ENCODE measurements at regions not wholly inside any gene's neighbourhood (a gene's known extent, or its start where the extent isn't known, plus 50 kb on each side); places are given as distances from the start of the nearest gene placed in this dataset.

- no peak for DNase-seq (ENCODE audit: low spot score in 2 of 2)
- no peak for FAIRE-seq
These were observed 50.6 kb upstream of the YWHAQ start for GRCh38 chr2:9681427-9681817.

GRCh38 chr2:9685637-9686036, 54.8 kb upstream of the YWHAQ start:
- no peak for FAIRE-seq
- DNase-seq (ENCODE audit: low spot score in 2 of 2) = no peak

GRCh38 chr2:9686061-9686460, 55.3 kb upstream of the YWHAQ start:
- DNase-seq (ENCODE audit: low spot score in 2 of 2) (no peak), FAIRE-seq (no peak)

GRCh38 chr2:9690252-9690651, 59.5 kb upstream of the YWHAQ start:
- DNase-seq (ENCODE audit: low spot score in 2 of 2) (no peak), FAIRE-seq (no peak)

GRCh38 chr2:9690716-9691498, 60.1 kb upstream of the YWHAQ start:
- FAIRE-seq (no peak), DNase-seq (ENCODE audit: low spot score in 2 of 2) (no peak)

- no peak for DNase-seq (ENCODE audit: low spot score in 2 of 2)
- FAIRE-seq = no peak
These were observed 61.8 kb upstream of the YWHAQ start for GRCh38 chr2:9692456-9693195.

- FAIRE-seq = no peak
- peak in 1 of 2 donors; percentile 33 for DNase-seq (ENCODE audit: low spot score in 2 of 2)
These were observed 62.3 kb upstream of the YWHAQ start for GRCh38 chr2:9693196-9693491.

- FAIRE-seq = no peak
- no peak for DNase-seq (ENCODE audit: low spot score in 2 of 2)
These were observed 62.8 kb upstream of the YWHAQ start for GRCh38 chr2:9693646-9694045.

- no peak for DNase-seq (ENCODE audit: low spot score in 2 of 2)
These were observed 64.0 kb upstream of the YWHAQ start for GRCh38 chr2:9694661-9695234.

GRCh38 chr2:9695941-9696340, 65.1 kb upstream of the YWHAQ start:
- no peak for FAIRE-seq

More at GRCh38 chr2:9694661-9695234, 64.0 kb upstream of the YWHAQ start:
- FAIRE-seq = no peak

GRCh38 chr2:9696731-9697130, 65.9 kb upstream of the YWHAQ start:
- DNase-seq (ENCODE audit: low spot score in 2 of 2) (no peak), FAIRE-seq (no peak)

More at GRCh38 chr2:9695941-9696340, 65.1 kb upstream of the YWHAQ start:
- DNase-seq (ENCODE audit: low spot score in 2 of 2) = no peak

GRCh38 chr2:9697909-9698308, 67.1 kb upstream of the YWHAQ start:
- FAIRE-seq = no peak
- no peak for DNase-seq (ENCODE audit: low spot score in 2 of 2)

- DNase-seq (ENCODE audit: low spot score in 2 of 2) (no peak), FAIRE-seq (no peak)
These were observed 68.6 kb upstream of the YWHAQ start for GRCh38 chr2:9699139-9700108.

- DNase-seq (ENCODE audit: low spot score in 2 of 2) (no peak), FAIRE-seq (no peak)
These were observed 69.3 kb upstream of the YWHAQ start for GRCh38 chr2:9700109-9700495.

GRCh38 chr2:9702604-9703084, 71.8 kb upstream of the YWHAQ start:
- FAIRE-seq (no peak), DNase-seq (ENCODE audit: low spot score in 2 of 2) (no peak)

GRCh38 chr2:9703085-9703678, 72.4 kb upstream of the YWHAQ start:
- DNase-seq (ENCODE audit: low spot score in 2 of 2) = peak in 1 of 2 donors; percentile 48
- FAIRE-seq = no peak

GRCh38 chr2:9703701-9704221, 73.0 kb upstream of the YWHAQ start:
- FAIRE-seq (no peak), DNase-seq (ENCODE audit: low spot score in 2 of 2) (no peak)

GRCh38 chr2:9704600-9704999, 73.8 kb upstream of the YWHAQ start:
- DNase-seq (ENCODE audit: low spot score in 2 of 2) = no peak
- FAIRE-seq = no peak

GRCh38 chr2:9705196-9705595, 74.4 kb upstream of the YWHAQ start:
- FAIRE-seq (no peak), DNase-seq (ENCODE audit: low spot score in 2 of 2) (no peak)

- no peak for DNase-seq (ENCODE audit: low spot score in 2 of 2)
- FAIRE-seq = no peak
These were observed 76.2 kb upstream of the YWHAQ start for GRCh38 chr2:9707008-9707407.

Data from frontal cortex (tissue), 3 donors.